PC-9 (cell line): ENCODE measurements at regions not wholly inside any gene's neighbourhood (a gene's known extent, or its start where the extent isn't known, plus 50 kb on each side); places are given as distances from the start of the nearest gene placed in this dataset.

Source experiments
- CTCF ChIP-seq: fragments of 200-600 bp; sonication (generic); conservative IDR thresholded peaks from 2 replicates; pipeline ENCODE4 v1.6.1; 2017; ENCODE audit warnings: mixed run types, antibody characterized with exemption, mild to moderate bottlenecking, moderate library complexity
- EZH2 ChIP-seq: fragments of 200-600 bp; sonication (generic); IDR thresholded peaks from 2 replicates; pipeline ENCODE4 v1.8.0; 2017; ENCODE audit warnings: antibody characterized with exemption, low read depth

DNA sequence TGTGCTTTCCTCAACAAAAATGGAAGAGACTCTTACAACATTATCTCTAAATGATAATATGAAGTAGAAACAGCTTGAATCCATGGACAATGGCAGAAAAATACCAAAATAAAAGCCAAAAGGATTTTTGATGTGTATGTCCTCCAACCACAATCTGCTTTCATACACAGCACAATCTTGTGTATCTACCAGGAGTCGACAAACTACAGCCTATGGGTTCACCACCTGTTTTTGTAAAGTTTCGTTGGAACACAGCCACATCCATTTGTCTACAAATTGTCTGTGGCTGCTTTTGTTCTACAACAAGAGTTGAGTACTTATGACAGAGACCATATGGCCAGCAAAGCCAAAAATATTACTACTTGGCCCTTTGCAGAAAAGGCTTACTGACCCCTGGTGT lies 88.7 kb upstream of the UBE2E2 start:
- no peak for TF ChIP-seq CTCF
- TF ChIP-seq EZH2, result no peak
